Right lobe of liver (tissue), 6 donors: ENCODE measurements at regions not wholly inside any gene's neighbourhood (a gene's known extent, or its start where the extent isn't known, plus 50 kb on each side); places are given as distances from the start of the nearest gene placed in this dataset.

Experiments
- ATAC-seq, 4 donors: fragments of 200-7000 bp; cut with Tn5 transposase; one replicate each; pipeline ENCODE4 v1.9.1; 2020; ENCODE audit warnings: mild to moderate bottlenecking in 4 of 4, moderate library complexity in 4 of 4
- DNase-seq, 3 donors: peaks; one replicate each; pipeline ENCODE4 v3.0.0-alpha.2; 2020
- H3K27ac ChIP-seq, 3 donors: fragments of 200-600 bp; one replicate each; pipeline ENCODE4 v1.8.0; 2022
- H3K27me3 ChIP-seq, 2 donors: fragments of 200-600 bp; one replicate each; pipeline ENCODE4 v1.8.0; 2022
- H3K36me3 ChIP-seq, 4 donors: fragments of 200-600 bp; sonication (generic) in 1 of 4; one replicate each; pipeline versions ENCODE4 v1.5.1 to v1.8.0; 2017 to 2022; ENCODE audit warnings: control low read depth in 1 of 4
- H3K4me1 ChIP-seq, 4 donors: fragments of 200-600 bp; sonication (generic) in 1 of 4; one replicate each; pipeline versions ENCODE4 v1.5.1 to v1.8.0; 2017 to 2022; ENCODE audit warnings: control low read depth in 1 of 4
- H3K4me3 ChIP-seq, 3 donors: fragments of 200-600 bp; one replicate each; pipeline ENCODE4 v1.8.0; 2022
- H3K9me3 ChIP-seq, 4 donors: fragments of 200-600 bp; sonication (generic) in 1 of 4; one replicate each; pipeline versions ENCODE4 v1.5.1 to v1.8.0; 2017 to 2022; ENCODE audit warnings: control low read depth in 1 of 4
- POLR2A ChIP-seq: fragments of 450-650 bp; IDR thresholded peaks from one replicate; pipeline ENCODE4 v1.6.1; 2017; ENCODE audit warnings: antibody characterized with exemption, mild to moderate bottlenecking
- WGBS: methylation state at CpG from one replicate; pipeline ENCODE4 v1.1.6; 2018; ENCODE audit warnings: low coverage, low lambda C conversion rate; ENCODE audit not compliant: insufficient coverage; ENCODE audit errors: missing lambda C conversion rate; 5-methylcytosine and 5-hydroxymethylcytosine counted together
- intact Hi-C, 2 donors: fragments of 100-400 bp; cut with DNase I; formaldehyde crosslinking; loops; one replicate each; pipeline versions ENCODE4 v1.11.2 to v1.14.1; 2022
- TF ChIP-seq, protein P1 (sequence below), 4 donors: fragments of 200-600 bp in 3 of 4; fragments of 450-650 bp in 1 of 4; IDR thresholded peaks; one replicate each; pipeline versions ENCODE4 v1.5.1 to v1.8.0; 2016 to 2022; ENCODE audit warnings: antibody characterized with exemption in 4 of 4, mild to moderate bottlenecking in 2 of 4
- donor health status: DM: no; HTN: yes; CAD: no.
- donor health status: DM: no; HTN: no; CAD: no.
- donor health status: DM: no; HTN: no; CAD: no.
- donor health status: DM: no; HTN: yes; CAD: no.
- donor health status: DM: no; HTN: yes; CAD: no.

DNA sequence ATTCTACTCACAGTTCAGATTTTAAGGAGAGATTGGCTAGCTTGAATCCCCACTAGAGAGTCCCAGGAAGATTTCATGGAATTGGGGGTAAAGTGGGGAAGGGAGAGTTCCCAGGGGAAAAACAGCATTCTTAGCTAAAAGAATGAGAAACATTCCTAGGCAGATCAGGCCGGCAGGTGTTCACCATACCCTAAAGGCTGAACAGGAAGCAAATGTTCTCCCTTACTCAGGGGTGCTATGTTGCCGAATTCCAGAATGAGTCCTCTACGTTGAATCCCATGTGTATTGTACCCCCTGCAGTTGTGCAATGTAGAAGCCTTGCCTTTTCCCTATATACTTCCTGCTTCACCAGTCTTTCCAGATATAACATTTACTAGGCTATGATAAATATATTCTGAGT is 135.2 kb upstream of the NCAM1 start:
- Histone ChIP-seq H3K27me3 (no peaks in the 10 kb centered on the region), H3K27ac (no peak overlapping the region), H3K4me1 (peaks cover 0 to 4% (median 0%) of the 10 kb centered on the region in 4 donors), H3K4me3 (no peak overlapping the region), H3K36me3 (no peaks in the 10 kb centered on the region), H3K9me3 (no peaks in the 10 kb centered on the region)
- WGBS = 30% methylated on average over 2 of the region's 3 CpGs
- no peak for DNase-seq
- TF ChIP-seq, protein P1, sequence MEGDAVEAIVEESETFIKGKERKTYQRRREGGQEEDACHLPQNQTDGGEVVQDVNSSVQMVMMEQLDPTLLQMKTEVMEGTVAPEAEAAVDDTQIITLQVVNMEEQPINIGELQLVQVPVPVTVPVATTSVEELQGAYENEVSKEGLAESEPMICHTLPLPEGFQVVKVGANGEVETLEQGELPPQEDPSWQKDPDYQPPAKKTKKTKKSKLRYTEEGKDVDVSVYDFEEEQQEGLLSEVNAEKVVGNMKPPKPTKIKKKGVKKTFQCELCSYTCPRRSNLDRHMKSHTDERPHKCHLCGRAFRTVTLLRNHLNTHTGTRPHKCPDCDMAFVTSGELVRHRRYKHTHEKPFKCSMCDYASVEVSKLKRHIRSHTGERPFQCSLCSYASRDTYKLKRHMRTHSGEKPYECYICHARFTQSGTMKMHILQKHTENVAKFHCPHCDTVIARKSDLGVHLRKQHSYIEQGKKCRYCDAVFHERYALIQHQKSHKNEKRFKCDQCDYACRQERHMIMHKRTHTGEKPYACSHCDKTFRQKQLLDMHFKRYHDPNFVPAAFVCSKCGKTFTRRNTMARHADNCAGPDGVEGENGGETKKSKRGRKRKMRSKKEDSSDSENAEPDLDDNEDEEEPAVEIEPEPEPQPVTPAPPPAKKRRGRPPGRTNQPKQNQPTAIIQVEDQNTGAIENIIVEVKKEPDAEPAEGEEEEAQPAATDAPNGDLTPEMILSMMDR (IDR thresholded peaks at IDR 0.05) = no peak
- no peak for TF ChIP-seq POLR2A
- ATAC-seq = no peak
- intact Hi-C loops = no loop called here

DNA sequence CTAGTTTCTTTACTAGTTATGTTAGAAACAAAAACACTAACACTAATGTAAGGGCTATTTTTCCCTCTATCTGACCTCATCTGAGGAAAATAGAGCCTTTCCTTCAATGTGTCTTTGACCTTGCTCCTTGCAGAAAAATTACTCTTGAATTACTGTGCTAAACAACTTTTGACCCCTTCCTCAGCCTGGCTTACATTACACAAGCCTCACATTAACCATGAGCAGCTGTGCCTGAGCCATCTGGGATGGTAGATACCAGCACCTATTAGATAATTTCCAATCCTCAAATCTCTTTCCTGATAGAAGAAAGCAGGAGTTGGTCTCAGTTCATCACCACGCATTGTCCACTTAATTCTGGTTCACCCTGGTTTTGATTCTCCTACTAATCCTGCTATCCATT is 134.4 kb upstream of the NCAM1 start:
- DNase-seq (no peak), ATAC-seq (no peak)
- H3K27ac ChIP-seq = no peak overlapping the region
- no peaks in the 10 kb centered on the region for H3K27me3 ChIP-seq
- H3K4me3 ChIP-seq = no peak overlapping the region
- TF ChIP-seq, protein P1 (IDR thresholded peaks at IDR 0.05) = no peak
- no peak for TF ChIP-seq POLR2A
- intact Hi-C loops = no loop called here
- H3K9me3 ChIP-seq = no peaks in the 10 kb centered on the region
- no peaks in the 10 kb centered on the region for H3K36me3 ChIP-seq
- 56% methylated on average over 1 of the region's 1 CpG for WGBS
- H3K4me1 ChIP-seq = peaks cover 0 to 4% (median 0%) of the 10 kb centered on the region in 4 donors

DNA sequence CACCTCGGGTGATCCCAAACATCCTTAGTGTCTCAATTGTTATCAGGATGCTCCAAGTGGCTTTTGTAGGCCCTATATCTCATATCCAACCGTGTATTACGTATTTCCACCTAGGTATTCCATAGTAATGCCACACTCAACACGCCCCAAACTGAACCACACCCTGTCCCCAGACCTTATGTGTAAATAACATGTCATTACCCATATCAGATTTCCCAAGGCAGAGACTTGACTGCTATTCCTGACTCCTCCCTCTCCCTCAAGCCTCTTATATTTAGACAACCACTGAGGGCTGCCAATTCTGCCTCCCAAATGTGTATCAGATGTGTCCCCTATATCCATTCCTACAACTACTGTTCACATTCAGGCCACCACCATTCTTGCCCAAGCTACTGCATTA is 132.8 kb upstream of the NCAM1 start:
- TF ChIP-seq, protein P1 (IDR thresholded peaks at IDR 0.05) = no peak
- TF ChIP-seq POLR2A = no peak
- H3K27me3 ChIP-seq = no peaks in the 10 kb centered on the region
- H3K4me3 ChIP-seq = no peak overlapping the region
- no peaks in the 10 kb centered on the region for H3K9me3 ChIP-seq
- no peaks in the 10 kb centered on the region for H3K4me1 ChIP-seq
- H3K27ac ChIP-seq = no peak overlapping the region
- DNase-seq (no peak), ATAC-seq (no peak)
- WGBS = 71% methylated on average over 1 of the region's 4 CpGs
- H3K36me3 ChIP-seq = no peaks in the 10 kb centered on the region
- intact Hi-C loops = no loop called here

DNA sequence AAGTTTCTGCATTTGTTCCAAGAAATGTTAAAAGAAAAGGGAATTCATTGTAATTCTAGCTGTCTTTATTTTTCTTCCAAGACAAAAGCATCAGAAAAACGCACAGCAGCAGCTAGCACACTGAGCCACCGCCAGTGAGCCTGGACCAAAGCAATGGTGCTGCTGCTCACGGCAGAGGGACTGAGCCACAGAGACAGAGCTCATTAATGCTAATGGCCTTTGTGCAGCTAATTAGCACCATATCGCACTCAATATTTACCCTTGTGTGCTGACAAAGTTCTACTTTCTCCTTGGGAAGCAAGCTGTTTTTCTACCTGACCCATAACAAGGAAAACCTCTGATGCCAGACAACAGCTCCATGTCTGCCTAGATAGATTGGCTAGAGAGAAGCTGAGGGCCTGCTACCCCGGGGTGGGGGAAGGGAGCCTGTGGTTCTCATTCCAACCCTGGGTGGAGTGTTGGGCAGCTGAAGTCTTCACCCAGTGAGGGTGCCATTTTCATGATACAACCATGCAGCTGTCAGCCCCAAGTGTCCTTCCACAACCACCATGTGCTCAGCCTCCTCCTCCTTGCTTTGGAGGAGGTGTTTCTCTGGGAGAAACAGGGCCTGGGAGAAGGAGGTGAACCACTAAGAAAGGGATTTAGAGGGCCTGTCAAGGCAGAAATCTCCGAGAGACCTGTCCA is 131.1 kb upstream of the NCAM1 start:
- WGBS = 36% methylated on average over 6 of the region's 6 CpGs
- ATAC-seq = no peak

DNA sequence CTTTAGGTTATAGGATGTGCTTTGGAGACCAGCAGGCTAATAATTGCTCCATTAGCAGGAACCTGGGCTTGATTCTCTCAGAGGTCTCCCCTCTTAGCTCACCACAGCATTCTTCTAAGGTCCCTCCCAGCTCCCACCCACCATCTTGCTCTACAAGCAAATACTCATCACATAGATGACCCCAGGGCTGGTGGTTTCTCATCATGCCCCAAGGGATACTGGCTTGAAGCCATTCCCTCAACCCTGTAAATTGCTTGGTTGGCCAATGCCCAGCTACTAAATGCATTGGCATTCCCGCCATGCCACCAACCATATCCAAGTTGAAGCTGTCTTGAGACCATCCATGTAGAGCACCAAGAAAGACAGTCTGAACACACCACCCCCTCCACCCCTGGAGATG is 130.2 kb upstream of the NCAM1 start:
- H3K4me1 ChIP-seq = peaks cover 0 to 4% (median 0%) of the 10 kb centered on the region in 4 donors
- ATAC-seq (no peak), DNase-seq (no peak)
- no peaks in the 10 kb centered on the region for H3K9me3 ChIP-seq
- H3K4me3 ChIP-seq = no peak overlapping the region
- intact Hi-C loops = no loop called here
- H3K27me3 ChIP-seq = no peaks in the 10 kb centered on the region
- no peak overlapping the region for H3K27ac ChIP-seq
- WGBS = 50% methylated on average over 1 of the region's 1 CpG
- no peak for TF ChIP-seq POLR2A
- TF ChIP-seq, protein P1 (IDR thresholded peaks at IDR 0.05) = no peak
- no peaks in the 10 kb centered on the region for H3K36me3 ChIP-seq

More for the DNA sequence above, 131.1 kb upstream of the NCAM1 start:
- no peaks in the 10 kb centered on the region for H3K9me3 ChIP-seq
- no peak overlapping the region for H3K4me3 ChIP-seq
- no peak overlapping the region for H3K27ac ChIP-seq
- H3K27me3 ChIP-seq = no peaks in the 10 kb centered on the region
- no peak for DNase-seq
- intact Hi-C loops = no loop called here
- no peak for TF ChIP-seq POLR2A
- H3K36me3 ChIP-seq = no peaks in the 10 kb centered on the region
- peaks cover 0 to 4% (median 0%) of the 10 kb centered on the region in 4 donors for H3K4me1 ChIP-seq
